ENCODE measurements at regions not wholly inside any gene's neighbourhood (a gene's known extent, or its start where the extent isn't known, plus 50 kb on each side); places are given as distances from the start of the nearest gene placed in this dataset.

DNA sequence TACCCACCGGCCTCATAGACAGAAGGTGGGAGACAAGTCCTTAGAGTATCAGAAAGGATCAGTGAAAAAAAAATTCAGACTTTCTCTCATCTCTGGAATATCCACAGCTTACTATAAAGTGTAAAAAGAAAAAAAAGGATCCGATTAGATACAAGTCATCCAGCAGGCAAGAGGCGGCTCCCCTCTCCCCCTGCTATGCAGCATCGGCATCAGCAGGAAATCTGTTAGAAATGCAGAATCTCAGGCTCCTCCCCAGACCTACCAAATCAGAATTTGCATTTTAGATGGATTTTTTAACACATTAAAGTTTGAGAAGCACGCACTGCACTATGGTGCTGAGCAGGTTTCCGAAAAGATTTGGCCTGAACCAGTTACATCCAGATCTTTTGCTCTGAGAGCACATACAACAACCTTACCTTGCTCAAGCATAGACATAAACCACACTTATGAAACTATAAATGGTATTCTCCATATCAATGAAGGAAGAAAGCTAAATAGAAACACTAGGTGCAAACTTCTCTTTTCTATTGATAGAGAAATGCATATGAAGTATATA lies 117.0 kb upstream of the POU3F2 start:
- DNase-seq (ENCODE audit: low read depth, low spot score): no peak
- H3K4me3 ChIP-seq (ENCODE audit: low read depth, low read length): no peak overlapping the region
- ChIA-PET CTCF (no interaction called here), POLR2A (no interaction called here)
- TF ChIP-seq, protein P1, sequence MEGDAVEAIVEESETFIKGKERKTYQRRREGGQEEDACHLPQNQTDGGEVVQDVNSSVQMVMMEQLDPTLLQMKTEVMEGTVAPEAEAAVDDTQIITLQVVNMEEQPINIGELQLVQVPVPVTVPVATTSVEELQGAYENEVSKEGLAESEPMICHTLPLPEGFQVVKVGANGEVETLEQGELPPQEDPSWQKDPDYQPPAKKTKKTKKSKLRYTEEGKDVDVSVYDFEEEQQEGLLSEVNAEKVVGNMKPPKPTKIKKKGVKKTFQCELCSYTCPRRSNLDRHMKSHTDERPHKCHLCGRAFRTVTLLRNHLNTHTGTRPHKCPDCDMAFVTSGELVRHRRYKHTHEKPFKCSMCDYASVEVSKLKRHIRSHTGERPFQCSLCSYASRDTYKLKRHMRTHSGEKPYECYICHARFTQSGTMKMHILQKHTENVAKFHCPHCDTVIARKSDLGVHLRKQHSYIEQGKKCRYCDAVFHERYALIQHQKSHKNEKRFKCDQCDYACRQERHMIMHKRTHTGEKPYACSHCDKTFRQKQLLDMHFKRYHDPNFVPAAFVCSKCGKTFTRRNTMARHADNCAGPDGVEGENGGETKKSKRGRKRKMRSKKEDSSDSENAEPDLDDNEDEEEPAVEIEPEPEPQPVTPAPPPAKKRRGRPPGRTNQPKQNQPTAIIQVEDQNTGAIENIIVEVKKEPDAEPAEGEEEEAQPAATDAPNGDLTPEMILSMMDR (IDR thresholded peaks at IDR 0.05; ENCODE audit: insufficient read depth, low read length, missing control alignments): no peak

DNA sequence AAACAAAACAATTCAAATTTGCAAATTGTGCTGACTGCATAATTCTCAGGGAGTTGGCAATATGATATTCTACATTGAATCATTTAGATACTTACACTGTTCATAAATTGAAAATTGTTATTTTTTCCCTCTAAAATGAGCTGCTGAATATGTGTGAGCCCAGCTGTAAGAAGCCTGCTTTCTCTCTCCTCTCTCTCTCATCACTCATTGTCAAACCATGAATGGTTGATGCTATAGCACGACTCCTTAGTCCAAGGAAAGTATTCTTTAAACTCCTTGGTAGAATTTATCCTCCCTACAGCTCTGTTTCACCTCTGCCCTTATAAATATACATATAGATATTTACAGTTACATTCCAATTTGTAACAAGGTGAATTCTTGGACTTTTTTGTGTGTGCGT lies 116.4 kb upstream of the POU3F2 start:
- DNase-seq (ENCODE audit: low read depth, low spot score): no peak
- CTCF ChIA-PET: no interaction called here
- POLR2A ChIA-PET: no interaction called here
- no peak overlapping the region for H3K4me3 ChIP-seq (ENCODE audit: low read depth, low read length)
- TF ChIP-seq, protein P1 (IDR thresholded peaks at IDR 0.05; ENCODE audit: insufficient read depth, low read length, missing control alignments): no peak

DNA sequence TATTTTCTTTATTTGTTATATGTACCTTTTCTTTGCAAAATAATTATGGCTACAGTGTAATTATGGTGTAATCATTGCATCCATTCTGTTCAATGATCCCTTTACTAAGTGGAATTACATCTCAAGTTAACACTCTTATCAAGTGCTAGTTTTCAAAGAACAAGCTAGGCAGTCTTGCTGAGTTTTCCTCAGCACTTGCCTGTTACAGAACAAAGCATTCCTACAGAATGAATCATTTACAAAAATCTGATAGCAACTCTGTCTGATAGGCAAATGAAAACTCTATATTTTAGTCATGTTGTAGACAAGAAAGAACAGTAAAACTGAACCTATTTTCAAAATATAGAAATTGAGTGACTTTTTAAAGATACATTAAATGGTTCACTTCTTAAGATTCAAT lies 109.8 kb upstream of the POU3F2 start:
- no peak overlapping the region for H3K4me3 ChIP-seq (ENCODE audit: low read depth, low read length)
- no peak for DNase-seq (ENCODE audit: low read depth, low spot score)
- CTCF ChIA-PET: no interaction called here
- TF ChIP-seq, protein P1 (IDR thresholded peaks at IDR 0.05; ENCODE audit: insufficient read depth, low read length, missing control alignments): no peak
- POLR2A ChIA-PET: no interaction called here

DNA sequence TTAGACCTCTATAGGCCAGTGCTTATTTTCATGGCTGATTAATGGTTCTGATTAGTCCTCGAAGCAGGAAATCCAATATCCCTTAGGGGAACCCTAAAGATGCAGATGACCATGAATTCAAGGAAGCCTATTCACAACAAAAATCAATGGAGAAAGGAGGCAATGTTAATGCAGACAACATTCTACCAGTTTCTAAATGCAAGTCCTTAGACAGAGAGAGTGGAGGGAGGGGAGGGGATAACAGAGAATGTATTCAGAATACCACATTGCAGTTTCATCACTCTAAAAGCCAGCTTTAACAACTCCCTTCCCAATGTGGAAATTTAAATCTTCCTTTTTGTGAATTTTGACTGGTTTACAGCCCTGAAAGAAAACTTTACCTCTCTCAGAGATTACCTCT lies 87.1 kb upstream of the POU3F2 start:
- POLR2A ChIA-PET: no interaction called here
- no peak for DNase-seq (ENCODE audit: low read depth, low spot score)
- H3K4me3 ChIP-seq (ENCODE audit: low read depth, low read length): no peak overlapping the region
- CTCF ChIA-PET: no interaction called here
- TF ChIP-seq, protein P1 (IDR thresholded peaks at IDR 0.05; ENCODE audit: insufficient read depth, low read length, missing control alignments): no peak

DNA sequence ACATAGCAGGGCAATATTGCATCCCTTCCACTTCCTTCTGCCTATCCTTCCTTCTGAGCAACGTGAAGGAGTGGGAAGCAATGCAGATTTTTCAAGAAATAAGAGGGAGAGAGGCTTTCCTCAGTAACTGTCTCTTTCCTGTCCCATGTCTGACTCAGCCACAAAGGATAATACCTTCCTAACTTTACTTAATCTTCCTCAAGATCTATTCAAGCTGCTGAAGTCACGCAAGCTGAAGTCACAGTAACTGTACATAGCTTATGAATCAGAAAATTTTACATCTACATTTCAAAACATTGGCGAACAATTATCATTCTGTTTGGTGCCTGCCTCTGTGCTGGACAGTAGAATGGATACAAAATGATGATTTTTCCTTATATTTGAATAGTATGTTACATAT lies 86.4 kb upstream of the POU3F2 start:
- H3K4me3 ChIP-seq (ENCODE audit: low read depth, low read length): no peak overlapping the region
- POLR2A ChIA-PET: no interaction called here
- DNase-seq (ENCODE audit: low read depth, low spot score): peak; percentile 7
- CTCF ChIA-PET: no interaction called here
- TF ChIP-seq, protein P1 (IDR thresholded peaks at IDR 0.05; ENCODE audit: insufficient read depth, low read length, missing control alignments): no peak

DNA sequence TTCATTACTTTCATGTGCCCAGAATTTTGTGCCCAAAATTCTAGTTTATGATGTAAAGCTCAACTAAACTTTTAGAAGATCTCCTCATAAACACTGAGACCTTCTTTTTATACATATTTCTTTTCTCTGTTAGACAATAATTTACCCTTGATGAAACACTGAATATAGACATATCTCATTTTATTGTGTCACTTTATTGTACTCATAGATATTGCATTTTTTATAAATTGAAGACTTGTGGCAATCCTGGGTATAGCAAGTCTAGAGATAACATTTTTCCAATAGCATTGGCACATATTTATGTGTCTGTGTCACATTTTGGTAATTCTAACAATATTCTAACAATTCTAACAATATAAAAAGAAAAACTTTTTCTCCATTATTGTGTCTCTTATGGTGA lies 74.9 kb upstream of the POU3F2 start:
- POLR2A ChIA-PET: no interaction called here
- no peak for DNase-seq (ENCODE audit: low read depth, low spot score)
- CTCF ChIA-PET: interaction anchor here (0.6 kb wide), 1 partner anchor 39 kb away, joined by 3 read pairs; no protein-coding TSS in a partner anchor
- H3K4me3 ChIP-seq (ENCODE audit: low read depth, low read length): no peak overlapping the region
- TF ChIP-seq, protein P1 (IDR thresholded peaks at IDR 0.05; ENCODE audit: insufficient read depth, low read length, missing control alignments): no peak
